GM12891 (cell line): ENCODE measurements at regions not wholly inside any gene's neighbourhood (a gene's known extent, or its start where the extent isn't known, plus 50 kb on each side); places are given as distances from the start of the nearest gene placed in this dataset.

Experiments used
- DNase-seq: peaks from one replicate; pipeline ENCODE4 v3.0.0; 2011; ENCODE audit warnings: low spot score; ENCODE audit not compliant: insufficient read length
- FAIRE-seq: peaks from 2 replicates; lab custom pipeline; 2011; peaks lifted over from hg19 to GRCh38; lab: Jason Lieb, UNC
- PAX5 ChIP-seq: IDR thresholded peaks from 2 replicates; pipeline ENCODE4 v1.6.1; 2011; ENCODE audit warnings: low read length, moderate library complexity, mild to moderate bottlenecking; ENCODE audit not compliant: insufficient read depth, severe bottlenecking
- POLR2A ChIP-seq: IDR thresholded peaks from 2 replicates; pipeline ENCODE4 v1.6.1; 2011; ENCODE audit warnings: low read depth, low read length, control low read depth
- POLR2AphosphoS5 ChIP-seq: IDR thresholded peaks from 2 replicates; pipeline ENCODE4 v1.6.1; 2011; ENCODE audit warnings: low read depth, low read length, control low read depth
- POU2F2 ChIP-seq: IDR thresholded peaks from 2 replicates; pipeline ENCODE4 v1.6.1; 2011; ENCODE audit warnings: low read depth, mild to moderate bottlenecking, control low read depth, low read length, moderate library complexity
- SPI1 ChIP-seq: IDR thresholded peaks from 2 replicates; pipeline ENCODE4 v1.6.1; 2011; ENCODE audit warnings: low read depth, low read length, control low read depth
- TAF1 ChIP-seq: IDR thresholded peaks from 2 replicates; pipeline ENCODE4 v1.6.1; 2011; ENCODE audit warnings: low read depth, low read length, control low read depth

DNA sequence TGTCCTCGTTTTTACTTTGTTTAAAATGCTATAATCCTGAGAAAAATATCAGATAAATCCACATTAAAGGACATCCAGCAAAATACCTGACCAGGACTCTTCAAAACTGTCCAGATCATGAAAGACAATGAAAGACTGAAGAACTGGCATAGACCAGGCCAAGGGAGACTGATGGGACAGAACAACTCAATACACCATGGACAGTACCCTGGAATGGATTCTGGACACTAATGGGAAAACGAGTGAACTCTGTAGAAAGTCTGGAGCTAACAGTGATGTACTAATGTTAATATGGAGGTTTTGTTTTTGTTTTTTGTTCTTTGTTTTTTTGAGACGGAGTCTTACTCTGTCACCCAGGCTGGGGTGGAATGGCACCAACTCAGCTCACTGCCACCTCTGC is 461.4 kb downstream of the CD83 start:
- TF ChIP-seq TAF1, result no peak
- no peak for TF ChIP-seq POU2F2
- no peak for TF ChIP-seq POLR2A
- TF ChIP-seq POLR2AphosphoS5, result no peak
- TF ChIP-seq PAX5, result no peak
- no peak for TF ChIP-seq SPI1
- FAIRE-seq (no peak), DNase-seq (no peak)

DNA sequence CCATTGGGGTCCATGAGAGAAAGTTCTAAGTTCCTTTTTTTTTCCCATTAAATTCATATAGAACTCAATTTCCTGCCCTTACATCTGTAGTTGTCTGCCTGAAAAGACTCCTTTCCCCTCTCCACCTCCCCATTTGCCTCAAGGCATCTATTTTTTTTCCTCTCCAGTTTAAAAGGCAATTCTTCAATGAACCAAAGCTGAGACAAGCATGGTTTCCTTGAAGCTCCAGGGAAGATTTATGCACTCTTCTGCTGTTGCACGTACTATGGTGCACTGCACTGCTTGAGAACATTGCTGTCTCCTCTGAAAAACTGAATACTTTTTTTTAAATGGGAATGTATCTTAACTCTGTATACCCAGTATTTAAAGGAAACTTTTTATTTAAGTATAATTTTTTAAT is 465.2 kb downstream of the CD83 start:
- TF ChIP-seq PAX5, result no peak
- no peak for TF ChIP-seq POLR2AphosphoS5
- TF ChIP-seq POU2F2, result no peak
- no peak for TF ChIP-seq POLR2A
- TF ChIP-seq SPI1, result no peak
- TF ChIP-seq TAF1, result no peak
- FAIRE-seq, result no peak

DNA sequence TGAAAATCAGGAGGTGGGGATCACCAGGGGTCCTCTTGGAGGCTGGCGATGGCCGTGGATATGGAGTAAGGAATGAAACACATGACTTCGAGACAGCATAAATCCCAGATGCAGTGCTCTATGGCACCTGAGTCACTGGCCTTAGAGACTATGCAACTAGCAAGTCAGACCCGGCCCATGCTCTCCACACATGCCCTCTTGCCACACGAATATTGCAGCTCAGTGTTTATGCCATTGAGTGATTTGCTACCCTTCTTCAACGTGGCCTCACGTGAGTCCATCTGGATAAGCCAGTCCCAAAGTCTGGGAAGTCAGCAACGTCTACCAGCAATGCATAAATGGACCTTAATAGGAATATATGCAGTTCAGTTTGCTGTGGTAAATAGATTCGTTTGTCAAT is 466.3 kb downstream of the CD83 start:
- DNase-seq (no peak), FAIRE-seq (no peak)
- no peak for TF ChIP-seq POLR2A
- TF ChIP-seq POLR2AphosphoS5, result no peak
- no peak for TF ChIP-seq SPI1

More for the DNA sequence above, 465.2 kb downstream of the CD83 start:
- DNase-seq, result no peak

DNA sequence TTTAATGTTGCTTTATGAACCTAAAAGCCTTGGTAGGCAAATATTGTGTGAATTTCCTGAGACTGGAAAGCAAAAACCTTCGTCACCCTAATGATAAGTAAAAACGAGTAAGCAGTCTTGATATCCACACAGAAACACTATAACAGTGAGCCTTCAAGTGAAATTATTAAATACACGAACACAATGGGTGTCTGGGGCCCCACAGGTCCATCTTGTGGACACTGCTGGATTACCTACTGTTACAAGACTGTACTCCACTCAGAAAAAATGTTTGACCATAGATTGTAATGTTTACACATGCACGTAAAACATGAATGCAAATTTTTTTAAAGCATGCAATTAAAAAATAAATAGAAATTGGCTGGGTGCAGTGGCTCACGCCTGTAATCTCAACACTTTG is 466.9 kb downstream of the CD83 start:
- TF ChIP-seq POLR2A, result no peak
- DNase-seq, result no peak
- no peak for FAIRE-seq

DNA sequence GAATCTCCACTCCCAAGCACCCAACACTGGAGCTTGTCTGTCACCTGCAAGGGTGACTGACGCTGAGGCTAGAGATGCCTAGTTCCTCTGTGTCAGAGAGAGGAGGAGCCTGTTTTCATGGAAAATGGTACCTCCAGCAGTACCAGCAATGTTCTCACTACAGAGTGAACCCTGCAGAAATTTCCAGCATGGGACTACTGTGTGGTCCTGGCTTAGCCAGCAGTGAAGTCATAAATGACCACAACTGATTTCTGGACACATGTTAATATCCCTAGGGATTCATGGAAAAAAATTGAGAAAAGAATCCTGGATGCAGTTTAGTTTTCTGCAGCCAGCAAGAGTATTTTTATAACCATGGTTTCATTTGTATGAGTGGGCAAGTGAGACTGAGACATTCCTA is 468.1 kb downstream of the CD83 start:
- FAIRE-seq (no peak), DNase-seq (no peak)
- TF ChIP-seq POU2F2, result no peak
- no peak for TF ChIP-seq PAX5
- no peak for TF ChIP-seq TAF1

DNA sequence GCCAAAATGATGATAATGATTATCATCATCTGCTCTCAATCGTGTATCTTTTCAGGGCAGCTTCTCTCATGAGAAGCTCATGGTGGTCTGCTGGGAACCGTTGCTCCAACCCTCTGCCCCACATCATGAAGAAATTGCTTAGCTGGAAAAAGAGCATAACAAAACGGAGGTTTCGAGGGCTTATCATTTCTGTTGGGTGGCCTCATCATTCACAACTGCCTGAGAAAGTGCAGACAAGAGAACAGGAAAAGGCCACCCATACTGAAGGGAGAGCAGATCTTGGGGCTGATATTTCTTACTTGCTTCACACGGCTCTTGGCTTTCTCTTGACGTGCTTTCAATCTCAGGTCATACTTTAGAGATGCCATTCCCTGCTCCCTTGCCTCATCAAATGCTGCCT is 471.6 kb downstream of the CD83 start:
- FAIRE-seq (no peak), DNase-seq (no peak)
- TF ChIP-seq POLR2AphosphoS5, result no peak
- no peak for TF ChIP-seq POLR2A
- TF ChIP-seq TAF1, result no peak
- no peak for TF ChIP-seq PAX5
- TF ChIP-seq POU2F2, result no peak
- no peak for TF ChIP-seq SPI1

DNA sequence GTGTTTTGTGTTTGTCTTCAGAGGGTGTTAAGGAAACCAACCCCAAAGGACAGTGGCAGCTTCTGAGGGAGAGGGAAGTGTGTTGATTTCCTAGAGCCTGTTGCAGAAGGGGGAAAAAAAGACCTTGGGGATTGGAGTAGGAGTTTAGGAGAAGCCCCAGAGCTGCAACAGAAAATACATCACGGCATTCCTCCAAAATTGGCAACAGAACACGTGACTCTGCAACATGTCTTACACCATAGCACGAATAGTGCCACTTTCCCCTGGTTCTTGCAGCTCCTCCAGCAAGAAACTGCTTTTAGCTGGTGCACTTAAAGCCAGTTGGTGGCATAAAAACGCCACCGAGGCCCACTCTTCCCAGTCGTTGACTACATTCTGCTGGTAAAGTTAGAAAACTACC is 473.0 kb downstream of the CD83 start:
- DNase-seq, result no peak
- TF ChIP-seq POLR2A (no peak), POLR2AphosphoS5 (no peak), TAF1 (no peak), PAX5 (no peak), POU2F2 (no peak), SPI1 (no peak)
- no peak for FAIRE-seq

DNA sequence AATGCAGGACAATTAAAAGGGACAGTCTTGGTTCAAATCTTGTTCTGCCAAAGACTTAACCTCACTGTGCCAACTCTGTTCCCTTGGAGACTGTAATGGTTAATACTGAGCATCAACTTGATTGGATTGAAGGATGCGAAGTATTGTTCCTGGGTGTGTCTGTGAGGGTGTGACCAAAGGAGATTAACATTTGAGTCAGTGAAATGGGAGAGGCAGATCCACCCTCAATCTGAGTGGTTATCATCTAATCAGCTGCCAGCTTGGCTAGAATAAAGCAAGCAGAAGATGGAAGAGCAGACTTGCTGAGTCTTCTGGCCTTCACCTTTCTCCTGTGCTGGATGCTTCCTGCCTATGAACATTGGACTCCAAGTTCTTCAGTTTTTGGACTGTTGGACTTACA is 474.4 kb downstream of the CD83 start:
- DNase-seq (no peak), FAIRE-seq (no peak)
- TF ChIP-seq POLR2AphosphoS5, result no peak
- TF ChIP-seq PAX5, result no peak
- no peak for TF ChIP-seq TAF1
- TF ChIP-seq SPI1, result no peak
- TF ChIP-seq POLR2A, result no peak
- no peak for TF ChIP-seq POU2F2

DNA sequence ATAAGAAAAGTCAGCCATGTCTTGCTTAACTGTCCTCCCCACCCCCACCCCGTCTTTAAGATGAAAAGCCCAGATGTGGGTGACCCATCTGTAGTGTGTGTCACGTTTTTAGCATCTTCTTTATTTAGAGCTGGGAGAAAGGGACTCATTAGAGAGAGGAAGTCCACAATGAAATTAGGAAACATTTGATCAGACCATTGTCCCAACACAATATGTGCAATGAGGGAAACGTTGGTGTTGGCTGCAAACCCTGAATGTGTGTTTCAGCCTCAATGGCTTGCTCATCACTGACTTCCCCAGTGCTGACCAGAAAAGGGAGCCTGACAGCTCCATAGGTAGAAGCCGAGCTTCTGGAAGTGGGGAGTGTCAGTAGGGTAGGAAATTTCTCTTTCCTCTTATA is 475.7 kb downstream of the CD83 start:
- DNase-seq (no peak), FAIRE-seq (no peak)
- TF ChIP-seq TAF1, result no peak
- TF ChIP-seq PAX5, result no peak
- TF ChIP-seq SPI1, result no peak
- TF ChIP-seq POLR2AphosphoS5, result no peak
- no peak for TF ChIP-seq POLR2A
- TF ChIP-seq POU2F2, result no peak

DNA sequence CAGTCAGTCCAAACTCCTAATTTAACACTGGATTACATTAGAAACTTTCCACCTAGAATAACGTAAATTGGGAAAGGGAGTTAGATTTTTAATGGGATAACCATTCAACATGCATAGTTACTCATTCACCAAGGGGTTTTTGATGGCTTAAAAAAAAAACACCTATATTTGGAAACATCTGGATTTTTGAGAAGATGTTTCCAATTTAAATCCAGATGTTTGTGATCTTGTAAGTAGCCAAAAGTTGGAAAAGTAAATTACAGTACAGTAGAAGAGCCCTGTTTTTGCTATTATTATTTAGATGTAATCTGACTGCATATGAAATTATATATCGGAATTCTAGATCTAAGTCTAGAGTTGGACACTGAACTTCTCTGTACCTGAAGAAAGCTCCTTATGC is 478.2 kb downstream of the CD83 start:
- DNase-seq (no peak), FAIRE-seq (no peak)
- no peak for TF ChIP-seq POLR2A
- TF ChIP-seq TAF1, result no peak
- TF ChIP-seq PAX5, result no peak
- TF ChIP-seq POLR2AphosphoS5, result no peak
- no peak for TF ChIP-seq POU2F2
- TF ChIP-seq SPI1, result no peak

DNA sequence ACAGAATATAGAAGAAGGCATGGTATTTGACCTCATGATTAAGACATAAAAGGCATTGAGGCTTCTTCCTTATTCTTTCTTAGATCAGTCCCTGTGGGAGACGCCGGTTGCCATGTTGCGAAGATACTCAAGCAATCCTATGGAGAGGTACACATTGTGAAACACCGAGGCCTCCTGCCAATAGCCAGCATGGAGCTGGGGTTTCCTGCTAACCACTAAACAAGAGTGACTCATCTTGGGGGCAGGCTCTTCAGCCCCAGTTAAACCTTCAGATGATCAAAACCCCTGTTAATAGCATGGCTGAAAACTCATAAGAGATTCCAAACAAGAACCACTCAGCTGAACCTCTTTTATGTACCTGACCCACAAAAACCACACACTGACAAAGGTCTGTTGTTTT is 478.8 kb downstream of the CD83 start:
- FAIRE-seq (no peak), DNase-seq (no peak)
- TF ChIP-seq POU2F2, result no peak
- no peak for TF ChIP-seq TAF1
- TF ChIP-seq POLR2A, result no peak
- no peak for TF ChIP-seq SPI1
- no peak for TF ChIP-seq POLR2AphosphoS5
- no peak for TF ChIP-seq PAX5
